Caco-2 (cell line): ENCODE measurements at regions not wholly inside any gene's neighbourhood (a gene's known extent, or its start where the extent isn't known, plus 50 kb on each side); places are given as distances from the start of the nearest gene placed in this dataset.

Source experiments
- BruUV-seq: library from RNA; stranded (reverse); fragments of 400-500 nt; replicated peaks from 2 replicates; lab custom pipeline; 2021; lab: Mats Ljungman, UMichigan
- CTCF ChIA-PET: fragments of 300-600 bp; sonication (Branson Sonifier 250); formaldehyde crosslinking; loops from one replicate; lab custom pipeline; 2022; ENCODE audit warnings: antibody characterized with exemption; lab: Charles Lee
- POLR2A ChIA-PET: fragments of 300-600 bp; sonication (Branson Sonifier 250); formaldehyde crosslinking; loops from one replicate; lab custom pipeline; 2022; ENCODE audit warnings: antibody characterized with exemption; lab: Charles Lee
- DNase-seq, 2 experiments: peaks; one replicate each; pipeline versions ENCODE4 v3.0.0 to v3.0.0-alpha.2; 2020 to 2022
- H3K27me3 ChIP-seq: replicated peaks from 2 replicates; pipeline ENCODE4 v1.6.0; 2011; ENCODE audit warnings: low read length; ENCODE audit not compliant: control insufficient read depth, insufficient read depth
- H3K36me3 ChIP-seq: 2 replicates; pipeline ENCODE4 v1.5.1; 2011; ENCODE audit warnings: low read length; ENCODE audit not compliant: control insufficient read depth, insufficient read depth
- H3K4me1 ChIP-seq: fragments of 250-450 bp; sonication (Bioruptor Pico); 2 replicates; pipeline ENCODE4 v1.5.1; 2020; ENCODE audit warnings: mild to moderate bottlenecking
- H3K4me3 ChIP-seq: 2 replicates; pipeline ENCODE4 v1.5.1; 2011; ENCODE audit warnings: low read depth, mild to moderate bottlenecking, control low read depth, low read length
- H3K9me3 ChIP-seq: fragments of 250-450 bp; sonication (Bioruptor Pico); 2 replicates; pipeline ENCODE4 v1.5.1; 2020; ENCODE audit warnings: mild to moderate bottlenecking, moderate library complexity
- H3K27ac Mint-ChIP-seq: one replicate; pipeline ENCODE4 v1.8.0; 2022; ENCODE audit warnings: mixed read lengths; ENCODE audit not compliant: unreplicated experiment
- H3K27me3 Mint-ChIP-seq: one replicate; pipeline ENCODE4 v1.8.0; 2022; ENCODE audit warnings: mixed read lengths; ENCODE audit not compliant: insufficient read depth, unreplicated experiment
- H3K36me3 Mint-ChIP-seq: one replicate; pipeline ENCODE4 v1.8.0; 2022; ENCODE audit warnings: mild to moderate bottlenecking, mixed read lengths; ENCODE audit not compliant: insufficient read depth, unreplicated experiment
- H3K4me1 Mint-ChIP-seq: one replicate; pipeline ENCODE4 v1.8.0; 2022; ENCODE audit warnings: low read depth, mixed read lengths; ENCODE audit not compliant: unreplicated experiment
- H3K4me3 Mint-ChIP-seq: one replicate; pipeline ENCODE4 v1.8.0; 2022; ENCODE audit warnings: mild to moderate bottlenecking, moderate library complexity, mixed read lengths; ENCODE audit not compliant: unreplicated experiment
- H3K9me3 Mint-ChIP-seq: one replicate; pipeline ENCODE4 v1.8.0; 2022; ENCODE audit warnings: mixed read lengths; ENCODE audit not compliant: unreplicated experiment
- intact Hi-C: fragments of 100-400 bp; cut with micrococcal nuclease; formaldehyde crosslinking; loops from one replicate; pipeline ENCODE4 v1.10.0; 2022; ENCODE audit not compliant: unreplicated experiment
- TF ChIP-seq, protein P1 (sequence below), 2 experiments: fragments of 200-600 bp in 1 of 2; IDR thresholded peaks; 1 replicate in 1 of 2; 2 replicates in 1 of 2; pipeline versions ENCODE4 v1.5.1 to v1.8.0; 2011 to 2022; ENCODE audit warnings: antibody characterized with exemption in 1 of 2, control low read depth in 1 of 2, inconsistent platforms in 1 of 2, low read depth in 1 of 2, low read length in 1 of 2, mild to moderate bottlenecking in 1 of 2, moderate library complexity in 1 of 2; ENCODE audit not compliant: insufficient read depth in 1 of 2, severe bottlenecking in 1 of 2, unreplicated experiment in 1 of 2

DNA sequence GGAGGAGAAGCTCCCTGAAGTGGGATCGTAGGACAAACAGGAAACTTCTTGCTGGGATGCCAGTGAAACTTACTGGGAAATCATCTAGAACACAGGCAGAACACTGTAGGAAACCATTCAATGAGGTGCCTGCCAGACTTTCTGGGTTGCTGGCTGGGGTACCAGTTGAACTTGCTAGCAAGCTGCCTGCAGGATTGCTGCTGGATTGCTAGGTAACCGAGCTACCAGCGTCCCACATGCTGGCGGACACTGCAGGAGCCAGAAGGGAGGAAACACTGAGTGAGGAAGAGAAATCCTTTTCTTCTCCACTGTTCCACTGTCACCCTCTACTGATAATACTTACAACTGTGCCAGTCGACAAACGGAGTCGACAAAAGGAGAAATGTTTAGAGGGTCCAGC lies 91.3 kb upstream of the SLC35B3 start:
- Histone ChIP-seq H3K4me3 (no peak overlapping the region), H3K4me1 (no peaks in the 10 kb centered on the region), H3K36me3 (no peaks in the 10 kb centered on the region), H3K27me3 (no peaks in the 10 kb centered on the region), H3K9me3 (no peaks in the 10 kb centered on the region)
- intact Hi-C loops = no loop called here
- H3K27ac Mint-ChIP-seq = no peak overlapping the region
- peaks cover 11% of the 10 kb centered on the region for H3K36me3 Mint-ChIP-seq
- H3K4me1 Mint-ChIP-seq = no peaks in the 10 kb centered on the region
- BruUV-seq = no TSS peak
- no peaks in the 10 kb centered on the region for H3K27me3 Mint-ChIP-seq
- DNase-seq = no peak
- H3K4me3 Mint-ChIP-seq = no peak overlapping the region
- ChIA-PET CTCF (interaction anchor here (0.6 kb wide), 1 partner anchor 407 kb away, joined by 3 read pairs; no protein-coding TSS in a partner anchor), POLR2A (no interaction called here)
- TF ChIP-seq, protein P1, sequence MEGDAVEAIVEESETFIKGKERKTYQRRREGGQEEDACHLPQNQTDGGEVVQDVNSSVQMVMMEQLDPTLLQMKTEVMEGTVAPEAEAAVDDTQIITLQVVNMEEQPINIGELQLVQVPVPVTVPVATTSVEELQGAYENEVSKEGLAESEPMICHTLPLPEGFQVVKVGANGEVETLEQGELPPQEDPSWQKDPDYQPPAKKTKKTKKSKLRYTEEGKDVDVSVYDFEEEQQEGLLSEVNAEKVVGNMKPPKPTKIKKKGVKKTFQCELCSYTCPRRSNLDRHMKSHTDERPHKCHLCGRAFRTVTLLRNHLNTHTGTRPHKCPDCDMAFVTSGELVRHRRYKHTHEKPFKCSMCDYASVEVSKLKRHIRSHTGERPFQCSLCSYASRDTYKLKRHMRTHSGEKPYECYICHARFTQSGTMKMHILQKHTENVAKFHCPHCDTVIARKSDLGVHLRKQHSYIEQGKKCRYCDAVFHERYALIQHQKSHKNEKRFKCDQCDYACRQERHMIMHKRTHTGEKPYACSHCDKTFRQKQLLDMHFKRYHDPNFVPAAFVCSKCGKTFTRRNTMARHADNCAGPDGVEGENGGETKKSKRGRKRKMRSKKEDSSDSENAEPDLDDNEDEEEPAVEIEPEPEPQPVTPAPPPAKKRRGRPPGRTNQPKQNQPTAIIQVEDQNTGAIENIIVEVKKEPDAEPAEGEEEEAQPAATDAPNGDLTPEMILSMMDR (IDR thresholded peaks at IDR 0.05; ENCODE audit: insufficient read depth in 1 of 2, low read depth in 1 of 2, low read length in 1 of 2, severe bottlenecking in 1 of 2, unreplicated experiment in 1 of 2) = no peak
- H3K9me3 Mint-ChIP-seq = peaks cover 2% of the 10 kb centered on the region

GRCh38 chr6:8525370-8525769 lies 90.0 kb upstream of the SLC35B3 start:
- intact Hi-C loops = no loop called here

DNA sequence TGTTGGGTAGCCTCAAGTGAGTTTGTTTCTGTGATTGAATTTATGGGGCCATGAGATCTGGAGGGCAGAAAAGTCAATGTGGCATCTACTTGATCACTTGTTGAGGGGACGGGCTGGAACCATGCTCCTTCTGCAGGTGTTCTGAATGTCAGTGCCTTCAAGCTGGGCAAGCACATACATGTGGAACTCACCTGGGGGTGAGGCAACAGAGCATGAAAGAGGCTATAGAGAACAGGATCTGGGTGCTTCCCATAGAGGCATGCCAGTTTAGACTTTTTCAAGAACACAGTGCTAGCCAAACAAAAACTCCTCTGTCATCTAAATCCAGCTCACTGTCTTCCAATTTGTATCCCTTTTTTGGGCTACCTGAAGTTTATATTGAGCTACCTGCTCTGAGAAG lies 77.8 kb upstream of the SLC35B3 start:
- no peak overlapping the region for H3K27ac Mint-ChIP-seq
- BruUV-seq = no TSS peak
- no peak overlapping the region for H3K4me3 Mint-ChIP-seq
- TF ChIP-seq, protein P1 (IDR thresholded peaks at IDR 0.05; ENCODE audit: insufficient read depth in 1 of 2, low read depth in 1 of 2, low read length in 1 of 2, severe bottlenecking in 1 of 2, unreplicated experiment in 1 of 2) = no peak
- H3K36me3 Mint-ChIP-seq = no peaks in the 10 kb centered on the region
- no peak for DNase-seq
- ChIA-PET CTCF (no interaction called here), POLR2A (no interaction called here)
- H3K9me3 Mint-ChIP-seq = no peaks in the 10 kb centered on the region
- H3K27me3 ChIP-seq = no peaks in the 10 kb centered on the region
- no peak overlapping the region for H3K4me3 ChIP-seq
- intact Hi-C loops = no loop called here
- no peaks in the 10 kb centered on the region for H3K36me3 ChIP-seq
- H3K4me1 Mint-ChIP-seq = no peaks in the 10 kb centered on the region
- no peaks in the 10 kb centered on the region for H3K9me3 ChIP-seq
- H3K27me3 Mint-ChIP-seq = no peaks in the 10 kb centered on the region
- peaks cover 10% of the 10 kb centered on the region for H3K4me1 ChIP-seq

More at GRCh38 chr6:8525370-8525769, 90.0 kb upstream of the SLC35B3 start:
- no TSS peak for BruUV-seq
- Histone ChIP-seq H3K4me1 (no peaks in the 10 kb centered on the region), H3K36me3 (no peaks in the 10 kb centered on the region), H3K9me3 (no peaks in the 10 kb centered on the region), H3K27me3 (no peaks in the 10 kb centered on the region), H3K4me3 (no peak overlapping the region)
- CTCF ChIA-PET = no interaction called here
- Mint-ChIP-seq H3K36me3 (peaks cover 18% of the 10 kb centered on the region), H3K9me3 (peaks cover 10% of the 10 kb centered on the region), H3K4me1 (no peaks in the 10 kb centered on the region), H3K27me3 (no peaks in the 10 kb centered on the region), H3K27ac (no peak overlapping the region), H3K4me3 (no peak overlapping the region)
- TF ChIP-seq, protein P1 (IDR thresholded peaks at IDR 0.05; ENCODE audit: insufficient read depth in 1 of 2, low read depth in 1 of 2, low read length in 1 of 2, severe bottlenecking in 1 of 2, unreplicated experiment in 1 of 2) = no peak
- DNase-seq = no peak
- POLR2A ChIA-PET = no interaction called here
